MM.1S (cell line): ENCODE measurements at regions not wholly inside any gene's neighbourhood (a gene's known extent, or its start where the extent isn't known, plus 50 kb on each side); places are given as distances from the start of the nearest gene placed in this dataset.

Source experiments
- EZH2 ChIP-seq: fragments of 300-600 bp; sonication (generic); optimal IDR thresholded peaks from 2 replicates; pipeline ENCODE3; 2017; ENCODE audit warnings: low read depth, mild to moderate bottlenecking, antibody characterized with exemption, low read length, mixed read lengths
- EZH2phosphoT487 ChIP-seq: fragments of 300-600 bp; sonication (generic); IDR thresholded peaks from 2 replicates; pipeline ENCODE4 v1.6.1; 2018; ENCODE audit warnings: antibody characterized with exemption, low read length
- TF ChIP-seq, protein P1 (sequence below): fragments of 300-600 bp; sonication (generic); IDR thresholded peaks from 2 replicates; pipeline ENCODE4 v1.5.1; 2016; ENCODE audit warnings: antibody characterized with exemption, low read length, mixed read lengths

DNA sequence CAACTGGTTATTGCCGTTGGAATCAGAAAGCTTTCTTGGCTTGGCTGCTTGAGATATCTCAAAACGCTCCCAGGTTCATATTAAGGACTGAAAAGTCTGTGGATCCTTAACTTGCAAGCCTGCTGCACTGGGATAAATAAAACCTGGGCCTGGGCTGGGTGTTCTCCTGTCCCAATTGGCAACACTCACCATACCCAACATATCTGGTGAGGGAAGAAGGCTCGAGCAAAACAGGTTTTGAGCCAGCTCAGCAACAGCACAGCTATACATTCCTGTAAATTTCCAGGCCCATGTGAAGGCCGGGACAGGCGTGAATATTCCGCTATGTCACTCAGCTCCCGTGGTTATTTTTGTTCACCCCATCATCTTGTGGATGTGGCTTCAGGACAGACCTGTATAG lies 169.0 kb upstream of the BCL6 start:
- TF ChIP-seq, protein P1, sequence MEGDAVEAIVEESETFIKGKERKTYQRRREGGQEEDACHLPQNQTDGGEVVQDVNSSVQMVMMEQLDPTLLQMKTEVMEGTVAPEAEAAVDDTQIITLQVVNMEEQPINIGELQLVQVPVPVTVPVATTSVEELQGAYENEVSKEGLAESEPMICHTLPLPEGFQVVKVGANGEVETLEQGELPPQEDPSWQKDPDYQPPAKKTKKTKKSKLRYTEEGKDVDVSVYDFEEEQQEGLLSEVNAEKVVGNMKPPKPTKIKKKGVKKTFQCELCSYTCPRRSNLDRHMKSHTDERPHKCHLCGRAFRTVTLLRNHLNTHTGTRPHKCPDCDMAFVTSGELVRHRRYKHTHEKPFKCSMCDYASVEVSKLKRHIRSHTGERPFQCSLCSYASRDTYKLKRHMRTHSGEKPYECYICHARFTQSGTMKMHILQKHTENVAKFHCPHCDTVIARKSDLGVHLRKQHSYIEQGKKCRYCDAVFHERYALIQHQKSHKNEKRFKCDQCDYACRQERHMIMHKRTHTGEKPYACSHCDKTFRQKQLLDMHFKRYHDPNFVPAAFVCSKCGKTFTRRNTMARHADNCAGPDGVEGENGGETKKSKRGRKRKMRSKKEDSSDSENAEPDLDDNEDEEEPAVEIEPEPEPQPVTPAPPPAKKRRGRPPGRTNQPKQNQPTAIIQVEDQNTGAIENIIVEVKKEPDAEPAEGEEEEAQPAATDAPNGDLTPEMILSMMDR, result no peak
- no peak for TF ChIP-seq EZH2
- TF ChIP-seq EZH2phosphoT487, result no peak
